SK-N-SH (cell line): ENCODE measurements at regions not wholly inside any gene's neighbourhood (a gene's known extent, or its start where the extent isn't known, plus 50 kb on each side); places are given as distances from the start of the nearest gene placed in this dataset.

ENCODE experiments used
- CTCF ChIA-PET: fragments of 300-600, 350-600 bp; formaldehyde crosslinking; extraction: SDS; loops from one replicate; lab custom pipeline; 2021; lab: Yijun Ruan, JAX
- POLR2A ChIA-PET: fragments of 350-600 bp; sonication (Branson Sonifier 250); formaldehyde crosslinking; extraction: SDS; loops from one replicate; lab custom pipeline; 2020; ENCODE audit warnings: antibody characterized with exemption, inconsistent platforms; lab: Yijun Ruan, JAX
- DNase-seq: peaks from one replicate; pipeline ENCODE4 v3.0.0; 2012
- H2AFZ ChIP-seq: fragments of 200-600 bp; sonication (generic); 2 replicates; pipeline ENCODE4 v1.8.1; 2016; ENCODE audit warnings: antibody characterized with exemption, mild to moderate bottlenecking, low read depth
- H3F3A ChIP-seq: fragments of 200-600 bp; sonication (generic); replicated peaks from 2 replicates; pipeline ENCODE3; 2016; ENCODE audit warnings: antibody characterized with exemption, mild to moderate bottlenecking; ENCODE audit not compliant: insufficient read depth
- H3K27ac ChIP-seq, 2 experiments: fragments of 200-500 bp in 1 of 2; fragments of 200-600 bp in 1 of 2; sonication (Bioruptor generic) in 1 of 2; sonication (generic), shearing (Covaris generic) in 1 of 2; 2 replicates each; pipeline versions ENCODE4 v1.5.1 to v1.6.1; 2014 to 2016; ENCODE audit warnings: low read depth in 2 of 2, inconsistent platforms in 1 of 2, low read length in 1 of 2, mild to moderate bottlenecking in 1 of 2, mixed read lengths in 1 of 2
- H3K27me3 ChIP-seq: fragments of 200-600 bp; sonication (generic), shearing (Covaris generic); 2 replicates; pipeline ENCODE4 v1.6.1; 2016; ENCODE audit warnings: mixed run types; ENCODE audit not compliant: insufficient read depth
- H3K36me3 ChIP-seq, 2 experiments: fragments of 200-500 bp in 1 of 2; fragments of 200-600 bp in 1 of 2; sonication (Bioruptor generic) in 1 of 2; sonication (generic) in 1 of 2; replicated peaks in 1 of 2; 2 replicates each; pipeline versions ENCODE3 to v1.5.1; 2014 to 2016; ENCODE audit warnings: low read length in 1 of 2, mild to moderate bottlenecking in 1 of 2; ENCODE audit not compliant: insufficient read depth in 2 of 2, control insufficient read depth in 1 of 2
- H3K4me1 ChIP-seq, 2 experiments: fragments of 200-500 bp in 1 of 2; fragments of 200-600 bp in 1 of 2; sonication (Bioruptor generic) in 1 of 2; sonication (generic), shearing (Covaris generic) in 1 of 2; 2 replicates each; pipeline versions ENCODE4 v1.5.1 to v1.6.1; 2014 to 2016; ENCODE audit warnings: low read depth in 1 of 2, low read length in 1 of 2, mixed run types in 1 of 2; ENCODE audit not compliant: insufficient read depth in 2 of 2, control insufficient read depth in 1 of 2
- H3K4me2 ChIP-seq: fragments of 200-600 bp; sonication (generic), shearing (Covaris generic); 2 replicates; pipeline ENCODE4 v1.6.1; 2017; ENCODE audit warnings: mixed run types
- H3K4me3 ChIP-seq, 2 experiments: fragments of 200-500 bp in 1 of 2; fragments of 200-600 bp in 1 of 2; sonication (Bioruptor generic) in 1 of 2; sonication (generic), shearing (Covaris generic) in 1 of 2; 2 replicates each; pipeline versions ENCODE4 v1.5.1 to v1.8.1; 2014 to 2016; ENCODE audit warnings: low read depth in 2 of 2, inconsistent platforms in 1 of 2, low read length in 1 of 2, mild to moderate bottlenecking in 1 of 2, mixed read lengths in 1 of 2, moderate library complexity in 1 of 2
- H3K79me2 ChIP-seq: fragments of 200-600 bp; sonication (generic); 2 replicates; pipeline ENCODE4 v1.8.1; 2017; ENCODE audit warnings: mild to moderate bottlenecking; ENCODE audit not compliant: insufficient read depth
- H3K9ac ChIP-seq: fragments of 200-600 bp; sonication (generic); 2 replicates; pipeline ENCODE4 v1.6.1; 2017; ENCODE audit warnings: mixed run types
- H3K9me2 ChIP-seq: fragments of 200-600 bp; sonication (generic); 2 replicates; pipeline ENCODE4 v1.6.1; 2017; ENCODE audit warnings: mixed run types
- H3K9me3 ChIP-seq: fragments of 200-600 bp; sonication (generic); 2 replicates; pipeline ENCODE4 v1.6.1; 2017; ENCODE audit warnings: mixed run types, mild to moderate bottlenecking, moderate library complexity
- H4K20me1 ChIP-seq: fragments of 200-600 bp; sonication (generic); 2 replicates; pipeline ENCODE4 v1.6.1; 2017; ENCODE audit warnings: mild to moderate bottlenecking, mixed run types; ENCODE audit not compliant: insufficient read depth
- ELF1 ChIP-seq: IDR thresholded peaks from 2 replicates; pipeline ENCODE4 v1.4.0; 2012
- EZH2phosphoT487 ChIP-seq: fragments of 200-600 bp; sonication (generic); IDR thresholded peaks from 2 replicates; pipeline ENCODE4 v1.6.1; 2017; ENCODE audit warnings: low read depth, mixed run types, mild to moderate bottlenecking, antibody characterized with exemption, moderate library complexity, borderline replicate concordance
- FOXJ3 ChIP-seq: sonication (generic); formaldehyde crosslinking; IDR thresholded peaks from 2 replicates; pipeline ENCODE4 v1.5.1; 2020; ENCODE audit warnings: mild to moderate bottlenecking, missing genetic modification reagents
- FOXM1 ChIP-seq: IDR thresholded peaks from 2 replicates; pipeline ENCODE4 v1.4.0; 2012; ENCODE audit warnings: low read depth, mild to moderate bottlenecking
- GATA2 ChIP-seq: sonication (generic); formaldehyde crosslinking; IDR thresholded peaks from 2 replicates; pipeline ENCODE4 v1.5.0; 2020; ENCODE audit warnings: mild to moderate bottlenecking, missing genetic modification reagents
- JUND ChIP-seq: IDR thresholded peaks from 2 replicates; pipeline ENCODE4 v1.4.0; 2012
- MAX ChIP-seq: IDR thresholded peaks from 2 replicates; pipeline ENCODE4 v1.4.0; 2012; ENCODE audit warnings: low read depth
- RAD21 ChIP-seq: IDR thresholded peaks from 2 replicates; pipeline ENCODE4 v1.6.1; 2012; ENCODE audit warnings: mild to moderate bottlenecking, low read length
- RCOR1 ChIP-seq: fragments of 150-350 bp; IDR thresholded peaks from 2 replicates; pipeline ENCODE4 v1.6.1; 2017; ENCODE audit warnings: antibody characterized with exemption, low read length
- RXRA ChIP-seq: IDR thresholded peaks from 2 replicates; pipeline ENCODE4 v1.4.0; 2012; ENCODE audit warnings: low read depth, mild to moderate bottlenecking, borderline replicate concordance
- SIN3A ChIP-seq: IDR thresholded peaks from 2 replicates; pipeline ENCODE4 v1.6.1; 2012; ENCODE audit warnings: low read depth, mild to moderate bottlenecking, low read length, moderate library complexity, borderline replicate concordance
- SMC3 ChIP-seq: IDR thresholded peaks from 2 replicates; pipeline ENCODE4 v1.6.1; 2012; ENCODE audit warnings: low read depth, low read length, improper control_type of control experiment
- USF1 ChIP-seq: IDR thresholded peaks from 2 replicates; pipeline ENCODE4 v1.4.0; 2012; ENCODE audit warnings: low read depth, borderline replicate concordance
- USF2 ChIP-seq: fragments of 150-350 bp; IDR thresholded peaks from 2 replicates; pipeline ENCODE4 v1.6.1; 2017; ENCODE audit warnings: antibody characterized with exemption, low read length, low read depth, borderline replicate concordance
- YY1 ChIP-seq: IDR thresholded peaks from 2 replicates; pipeline ENCODE4 v1.4.0; 2012; ENCODE audit warnings: low read depth, mild to moderate bottlenecking
- ZBTB33 ChIP-seq: IDR thresholded peaks from 2 replicates; pipeline ENCODE4 v1.4.0; 2012; ENCODE audit warnings: low read depth, borderline replicate concordance
- WGBS: methylation state at CpG from one replicate; pipeline ENCODE4 v1.1.6; 2017; ENCODE audit warnings: low lambda C conversion rate; 5-methylcytosine and 5-hydroxymethylcytosine counted together

GRCh38 chr14:57061009-57061711 lies 207.5 kb downstream of the EXOC5 start:
- POLR2A ChIA-PET = no interaction called here

GRCh38 chr14:57060276-57060955 lies 208.3 kb downstream of the EXOC5 start:
- H3K9ac ChIP-seq = no peak overlapping the region
- WGBS = 49% methylated on average over 6 of the region's 6 CpGs
- H3K4me1 ChIP-seq = no peaks in the 10 kb centered on the region; a peak in 1 of 4 replicates
- H3F3A ChIP-seq = no peaks in the 10 kb centered on the region
- H3K27me3 ChIP-seq = no peaks in the 10 kb centered on the region; the same call in 1 of the 2 replicates
- H3K4me3 ChIP-seq = no peak overlapping the region
- no peaks in the 10 kb centered on the region for H4K20me1 ChIP-seq
- CTCF ChIA-PET = interaction anchor here (0.6 to 1.3 kb wide), 2 partner anchors 55 to 122 kb away, joined by 3 read pairs; no protein-coding TSS in a partner anchor
- no peaks in the 10 kb centered on the region for H3K9me2 ChIP-seq
- POLR2A ChIA-PET = no interaction called here
- DNase-seq = no peak
- H3K36me3 ChIP-seq = no peaks in the 10 kb centered on the region
- H2AFZ ChIP-seq = no peak overlapping the region
- H3K4me2 ChIP-seq = no peak overlapping the region
- no peak overlapping the region for H3K27ac ChIP-seq
- H3K9me3 ChIP-seq = no peaks in the 10 kb centered on the region
- no peaks in the 10 kb centered on the region for H3K79me2 ChIP-seq
- TF ChIP-seq FOXM1 (no peak), YY1 (no peak), FOXJ3 (CRISPR knock-in tag) (no peak), SMC3 (no peak), USF1 (no peak), ZBTB33 (no peak), RXRA (no peak), JUND (no peak), USF2 (no peak), RCOR1 (no peak), SIN3A (no peak), MAX (no peak), ELF1 (no peak), GATA2 (CRISPR knock-in tag) (no peak), RAD21 (no peak), EZH2phosphoT487 (no peak)

More at GRCh38 chr14:57061009-57061711, 207.5 kb downstream of the EXOC5 start:
- Histone ChIP-seq H3K4me1 (no peaks in the 10 kb centered on the region; a peak in 1 of 4 replicates), H4K20me1 (no peaks in the 10 kb centered on the region), H3K27me3 (no peaks in the 10 kb centered on the region; the same call in 1 of the 2 replicates), H2AFZ (no peak overlapping the region), H3K79me2 (no peaks in the 10 kb centered on the region), H3K27ac (no peak overlapping the region), H3K4me3 (no peak overlapping the region), H3K9ac (no peak overlapping the region), H3F3A (no peaks in the 10 kb centered on the region), H3K36me3 (no peaks in the 10 kb centered on the region), H3K4me2 (no peak overlapping the region), H3K9me3 (no peaks in the 10 kb centered on the region), H3K9me2 (no peaks in the 10 kb centered on the region)
- 35% methylated on average over 5 of the region's 5 CpGs for WGBS
- CTCF ChIA-PET = no interaction called here
- no peak for DNase-seq
- no peak for TF ChIP-seq ZBTB33
